GM19452 (cell line): ENCODE measurements at regions not wholly inside any gene's neighbourhood (a gene's known extent, or its start where the extent isn't known, plus 50 kb on each side); places are given as distances from the start of the nearest gene placed in this dataset.
"Not testable (repeated sequence)": the region's sequence is repeated elsewhere in the genome, so short reads cannot be mapped to it uniquely, and the experiment has no call there.

Experiments
- ATAC-seq: cut with Tn5 transposase; IDR thresholded peaks from one replicate; pipeline ENCODE4 v1.9.1; 2021; ENCODE audit not compliant: unreplicated experiment

DNA sequence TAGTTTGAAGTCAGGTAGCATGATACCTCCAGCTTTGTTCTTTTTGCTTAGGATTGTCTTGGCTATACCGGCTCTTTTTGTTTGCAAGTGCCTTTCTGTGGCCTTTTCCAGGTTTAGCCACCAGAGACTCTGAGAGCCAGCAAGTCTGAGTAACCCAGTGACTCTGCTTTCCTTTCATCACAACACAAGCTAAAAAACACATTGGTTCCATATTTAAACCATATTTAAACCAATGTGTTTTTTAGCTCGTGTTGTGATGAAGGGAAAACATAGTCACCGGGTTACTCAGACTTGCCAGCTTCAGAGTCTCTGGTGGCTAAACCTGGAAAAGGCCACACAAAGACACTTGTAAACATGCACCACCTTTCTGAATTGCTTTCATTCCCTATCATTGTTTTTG, 493.3 kb downstream of the NTRK2 start:
- ATAC-seq = no peak

GRCh38 chr9:85160944-85161343, 491.4 kb downstream of the NTRK2 start:
- ATAC-seq = not testable (repeated sequence)

DNA sequence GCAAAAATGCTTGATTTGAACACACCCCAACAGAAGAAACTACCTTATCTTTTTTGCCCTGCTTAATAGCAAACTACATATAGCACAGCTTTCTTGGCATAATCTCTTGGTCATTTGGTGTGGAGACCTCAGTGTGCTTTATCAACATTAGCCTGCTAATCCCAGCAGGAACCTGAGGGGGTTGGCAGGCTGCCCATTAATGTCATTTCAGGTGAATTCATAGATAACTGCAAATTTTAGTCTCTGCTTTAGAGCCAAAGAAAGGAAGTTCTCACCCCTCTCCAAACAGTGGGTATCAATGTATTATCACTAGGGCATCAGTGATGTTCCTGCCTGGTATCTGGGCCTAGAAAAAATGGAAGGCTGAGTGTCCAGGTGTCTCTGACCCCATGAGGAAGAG, 489.0 kb downstream of the NTRK2 start:
- ATAC-seq = no peak

DNA sequence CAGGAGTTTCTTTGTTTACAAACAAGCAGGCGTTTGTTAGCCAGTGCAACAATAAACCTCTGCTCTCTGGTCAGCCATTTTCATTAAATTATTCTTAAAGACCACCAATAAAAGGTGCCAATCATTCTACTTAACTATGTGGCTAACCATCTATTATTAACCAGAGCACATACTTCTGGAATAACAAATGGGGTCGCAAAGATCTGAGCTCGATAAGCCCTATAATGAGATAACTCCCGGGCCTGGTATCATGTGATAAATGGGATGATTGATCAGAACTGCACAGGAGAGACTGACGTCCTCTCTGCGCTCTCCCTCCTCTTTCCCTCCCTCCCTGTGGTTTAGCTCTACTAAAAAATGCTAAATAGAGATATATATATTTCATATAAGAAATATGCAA, 488.2 kb downstream of the NTRK2 start:
- no peak for ATAC-seq

DNA sequence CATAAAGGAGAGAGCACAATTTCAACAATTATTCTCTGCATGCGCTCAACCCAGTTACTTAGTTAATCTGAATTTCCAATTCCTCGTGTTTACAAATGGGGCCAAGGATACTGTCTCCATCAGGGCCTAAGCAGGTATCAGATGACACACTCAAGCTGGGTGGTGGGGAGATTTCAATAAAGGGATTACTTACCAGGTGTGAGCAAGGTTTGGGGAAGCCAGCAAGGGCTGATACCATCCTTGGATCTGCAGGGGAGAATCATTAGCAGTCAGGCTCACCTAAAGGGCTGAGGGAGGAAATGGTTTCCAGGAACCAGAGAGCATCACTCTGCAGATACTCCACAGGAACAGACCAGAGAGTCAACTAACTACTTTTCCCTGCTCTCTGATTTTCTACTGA, 487.1 kb downstream of the NTRK2 start:
- ATAC-seq = no peak

DNA sequence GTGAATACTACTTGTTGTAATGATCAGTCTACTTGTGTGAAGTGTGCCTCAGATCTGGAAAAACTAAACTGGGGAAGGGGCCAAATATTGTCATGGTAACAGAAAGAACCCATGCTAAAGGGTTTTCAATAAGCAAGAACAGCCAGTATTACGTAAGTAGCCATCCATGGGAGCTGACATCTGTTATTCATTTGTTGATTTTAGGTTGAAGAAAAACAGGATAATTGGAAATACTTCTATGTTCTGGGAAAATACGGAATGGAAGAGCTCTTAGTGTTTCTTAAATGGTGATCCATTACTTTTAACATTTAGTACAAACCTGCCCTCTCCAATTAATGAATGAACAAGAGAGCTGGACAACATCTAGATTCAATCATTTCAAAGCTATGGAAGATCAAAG, 485.8 kb downstream of the NTRK2 start:
- no peak for ATAC-seq

GRCh38 chr9:85151741-85152140, 482.2 kb downstream of the NTRK2 start:
- no peak for ATAC-seq

DNA sequence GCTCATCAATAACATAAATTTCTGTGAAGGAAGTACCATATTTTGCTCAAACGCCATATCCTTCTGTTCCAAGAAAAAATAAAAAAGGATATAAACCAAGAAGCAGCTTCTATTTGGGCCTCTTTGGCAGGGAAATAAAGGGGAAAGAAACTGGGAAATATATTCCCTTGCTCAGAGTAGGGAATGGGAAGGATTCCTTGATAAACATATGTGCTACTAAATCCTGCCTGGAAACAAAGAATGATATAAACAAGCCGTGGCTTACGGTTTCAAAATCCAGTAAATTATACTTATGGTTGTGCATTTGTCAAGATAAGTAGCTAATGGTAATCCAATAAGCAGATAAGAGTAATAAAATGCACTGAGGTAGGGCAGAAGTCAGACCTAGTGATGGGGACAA, 481.6 kb downstream of the NTRK2 start:
- ATAC-seq = no peak

- no peak for ATAC-seq
These were observed 477.6 kb downstream of the NTRK2 start for GRCh38 chr9:85147046-85147640.

- ATAC-seq = no peak
These were observed 473.4 kb downstream of the NTRK2 start for GRCh38 chr9:85142968-85143367.

DNA sequence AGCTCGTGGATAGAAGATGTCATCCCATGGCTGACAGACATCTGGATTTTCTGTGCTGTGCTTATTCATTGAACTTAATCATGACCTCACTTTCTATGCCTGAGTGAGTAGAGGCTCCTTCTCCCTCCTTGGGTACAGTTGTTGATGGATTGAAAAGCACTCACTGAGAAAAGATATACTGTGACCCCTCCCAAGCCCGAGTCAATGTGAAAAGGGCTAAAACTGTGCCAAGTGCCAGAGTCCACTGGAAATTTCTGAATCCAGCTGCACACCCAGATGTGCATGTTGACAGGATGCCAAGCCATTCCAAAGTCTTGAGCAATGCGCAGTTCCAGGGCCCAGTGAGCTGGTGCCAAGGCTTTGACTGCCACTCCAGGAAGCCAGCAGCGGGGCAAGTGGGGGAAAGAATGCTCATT, 473.0 kb downstream of the NTRK2 start:
- ATAC-seq = no peak

- no peak for ATAC-seq
These were observed 468.2 kb downstream of the NTRK2 start for GRCh38 chr9:85137696-85138095.

GRCh38 chr9:85136987-85137386, 467.5 kb downstream of the NTRK2 start:
- ATAC-seq = no peak

DNA sequence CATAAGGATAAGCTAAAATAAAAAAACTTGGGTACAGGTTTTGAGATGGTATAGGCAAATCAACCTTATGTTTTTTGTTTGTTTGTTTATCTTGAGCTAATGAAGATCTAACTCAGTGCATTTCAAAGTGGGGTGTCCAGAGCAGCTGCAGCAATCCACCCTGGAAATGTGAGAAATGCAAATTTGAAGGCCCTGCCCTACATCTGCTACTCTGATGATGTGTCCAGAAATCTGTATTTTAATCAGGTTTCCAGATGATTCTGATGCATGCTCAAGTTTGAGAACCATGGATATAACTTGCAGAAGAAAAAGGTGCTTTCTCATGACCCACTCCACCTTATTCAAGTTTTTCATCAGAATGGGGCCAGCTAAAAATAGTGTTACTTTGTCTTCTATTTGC, 467.0 kb downstream of the NTRK2 start:
- no peak for ATAC-seq

GRCh38 chr9:85130764-85131163, 461.2 kb downstream of the NTRK2 start:
- ATAC-seq = no peak

GRCh38 chr9:85130260-85130659, 460.7 kb downstream of the NTRK2 start:
- no peak for ATAC-seq

DNA sequence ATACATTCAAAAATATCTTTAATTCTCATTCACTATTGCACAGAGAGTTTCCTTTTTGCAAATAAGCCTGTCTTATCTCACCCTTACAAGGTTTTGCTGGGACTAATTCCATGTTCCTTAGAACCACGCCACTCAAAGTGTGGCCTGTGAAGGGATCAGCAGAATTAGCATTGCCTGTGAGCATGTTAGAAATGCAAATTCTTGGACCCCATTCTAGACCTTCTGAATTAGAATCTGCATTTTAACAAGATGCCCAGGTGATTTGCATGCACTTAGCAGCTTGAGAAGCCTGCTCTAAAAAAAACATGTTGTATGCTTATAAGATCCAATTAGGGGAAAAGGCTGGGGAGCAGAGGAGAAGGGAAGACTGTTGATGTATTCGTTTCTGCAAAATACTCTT, 460.0 kb downstream of the NTRK2 start:
- no peak for ATAC-seq

- no peak for ATAC-seq
These were observed 449.6 kb downstream of the NTRK2 start for GRCh38 chr9:85118990-85119755.

- no peak for ATAC-seq
These were observed 448.3 kb downstream of the NTRK2 start for GRCh38 chr9:85117831-85118230.

DNA sequence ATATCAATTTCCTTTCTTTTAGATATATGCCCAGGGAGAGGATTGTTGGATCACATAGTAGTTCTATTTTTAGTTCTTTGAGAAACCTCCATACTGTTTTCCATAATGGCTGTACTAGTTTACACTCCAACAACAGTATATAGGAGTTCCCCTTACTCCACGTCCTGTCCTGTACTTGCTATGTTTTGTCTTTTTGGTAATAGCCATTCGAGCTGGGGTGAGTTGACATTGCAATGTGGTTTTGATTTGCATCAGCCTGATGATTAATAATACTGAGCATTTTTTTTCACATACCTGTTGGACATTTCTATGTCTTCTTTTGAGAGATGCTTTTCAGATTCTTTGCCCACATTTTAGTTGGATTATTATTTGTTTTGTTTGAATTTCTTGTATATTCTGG, 445.9 kb downstream of the NTRK2 start:
- no peak for ATAC-seq

- no peak for ATAC-seq
These were observed 445.3 kb downstream of the NTRK2 start for GRCh38 chr9:85114799-85115198.

- no peak for ATAC-seq
These were observed 443.4 kb downstream of the NTRK2 start for GRCh38 chr9:85112933-85113418.

- no peak for ATAC-seq
These were observed 442.9 kb downstream of the NTRK2 start for GRCh38 chr9:85112391-85112790.
